Heart left ventricle (tissue), 16 donors: ENCODE measurements at regions not wholly inside any gene's neighbourhood (a gene's known extent, or its start where the extent isn't known, plus 50 kb on each side); places are given as distances from the start of the nearest gene placed in this dataset.

ENCODE experiments used
- ATAC-seq, 4 donors: fragments of 200-7000 bp; cut with Tn5 transposase; one replicate each; pipeline ENCODE4 v1.9.1; 2020 to 2022; ENCODE audit warnings: moderate library complexity in 4 of 4, mild to moderate bottlenecking in 3 of 4, moderate number of reproducible peaks in 1 of 4
- DNase-seq, 5 donors: peaks; one replicate each; pipeline ENCODE4 v3.0.0-alpha.2; 2020
- H3K27ac ChIP-seq, 12 donors: fragments of 200-600 bp; sonication (generic) in 4 of 12; one replicate each; pipeline versions ENCODE4 v1.5.0 to v1.8.0; 2016 to 2022; ENCODE audit warnings: mild to moderate bottlenecking in 2 of 12
- H3K27me3 ChIP-seq, 9 donors: fragments of 200-600 bp; sonication (generic) in 2 of 9; one replicate each; pipeline versions ENCODE4 v1.5.1 to v1.8.0; 2016 to 2022; ENCODE audit warnings: mild to moderate bottlenecking in 3 of 9
- H3K36me3 ChIP-seq, 9 donors: fragments of 200-600 bp; sonication (generic) in 2 of 9; one replicate each; pipeline versions ENCODE4 v1.5.0 to v1.8.0; 2018 to 2022; ENCODE audit warnings: mild to moderate bottlenecking in 2 of 9
- H3K4me1 ChIP-seq, 12 donors: fragments of 200-600 bp; sonication (generic) in 4 of 12; one replicate each; pipeline versions ENCODE4 v1.5.0 to v1.8.0; 2016 to 2022; ENCODE audit warnings: mild to moderate bottlenecking in 3 of 12
- H3K4me3 ChIP-seq, 12 donors: fragments of 200-600 bp; sonication (generic) in 4 of 12; one replicate each; pipeline versions ENCODE4 v1.5.0 to v1.8.0; 2017 to 2022; ENCODE audit warnings: mild to moderate bottlenecking in 9 of 12, moderate library complexity in 4 of 12
- H3K9me3 ChIP-seq, 12 donors: fragments of 200-600 bp; sonication (generic) in 4 of 12; one replicate each; pipeline versions ENCODE4 v1.5.0 to v1.8.0; 2016 to 2022; ENCODE audit warnings: mild to moderate bottlenecking in 1 of 12
- POLR2A ChIP-seq, 2 donors: fragments of 450-650 bp; IDR thresholded peaks; one replicate each; pipeline ENCODE4 v1.6.1; 2017; ENCODE audit warnings: antibody characterized with exemption in 2 of 2, mild to moderate bottlenecking in 2 of 2, moderate library complexity in 2 of 2
- WGBS, 4 donors: extraction: QIAGEN DNeasy Blood & Tissue Kit in 2 of 4; methylation state at CpG; one replicate each; pipeline versions ENCODE4 v1.1.5 to v1.1.7; 2013 to 2018; 5-methylcytosine and 5-hydroxymethylcytosine counted together
- intact Hi-C, 10 donors: fragments of 100-400 bp; cut with DNase I; formaldehyde crosslinking; loops; one replicate each; pipeline versions ENCODE4 v1.11.1 to v1.14.2; 2022
- TF ChIP-seq, protein P1 (sequence below), 12 donors: fragments of 200-600 bp; sonication (generic) in 4 of 12; IDR thresholded peaks; one replicate each; pipeline versions ENCODE4 v1.5.0 to v1.8.0; 2018 to 2022; ENCODE audit warnings: antibody characterized with exemption in 12 of 12, mild to moderate bottlenecking in 5 of 12
- donor health status: ischemic (EF 13 %, LVEDD 7.1; RV severe dilation, severe dysfunction).
- donor health status: healthy with polysubstance abuse.
- donor health status: DM: no; HTN: yes; CAD: no.
- donor health status: DM: no; HTN: no; CAD: no.
- donor health status: ischemic (EF 25% LVEDD 6.9; RV normal size, moderate dysfunction).
- donor health status: ischemic (EF 25% LVEDD 5.7; RV mildly dilated, moderate dysfunction).
- donor health status: healthy.
- donor health status: DM: yes; HTN: yes; CAD: no.
- donor health status: ischemic (EF 35%, LVEDD 5.7; RV mildly dilated, moderate dysfunction).
- donor health status: nonischemic (EF 11% LVEDD 7.7; RV severe dilation, severe dysfunction).
- donor health status: DM: yes; HTN: yes; CAD: no.
- donor health status: PGD.
- donor health status: ischemic (EF 29% LVEDD 5.4; RV normal size, mild dysfunction).
- donor health status: nonischemic (EF 23%, LVEDD 6.1; RV moderate dilation, normal function).

DNA sequence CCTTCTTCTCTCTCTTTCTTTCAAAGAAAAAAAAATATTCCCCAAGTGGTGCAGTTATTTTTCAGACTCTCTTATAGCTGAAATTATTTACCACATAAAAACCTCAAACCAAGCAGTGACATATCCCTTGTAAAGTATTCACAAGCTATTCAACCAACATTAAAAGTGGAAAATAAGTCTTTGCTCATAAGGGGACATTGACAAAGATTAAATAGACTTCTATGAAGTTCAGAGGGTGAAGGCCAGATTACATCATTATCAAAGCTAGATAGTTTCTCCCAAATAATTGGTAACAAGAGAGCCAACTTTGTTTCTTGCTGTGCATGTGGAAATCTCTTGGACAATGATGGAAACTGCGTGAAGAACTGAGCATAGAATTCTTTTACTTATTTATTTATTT lies 379.8 kb upstream of the RSPO3 start:
- no peaks in the 10 kb centered on the region for H3K27me3 ChIP-seq
- TF ChIP-seq POLR2A (IDR thresholded peaks at IDR 0.05) = no peak
- TF ChIP-seq, protein P1, sequence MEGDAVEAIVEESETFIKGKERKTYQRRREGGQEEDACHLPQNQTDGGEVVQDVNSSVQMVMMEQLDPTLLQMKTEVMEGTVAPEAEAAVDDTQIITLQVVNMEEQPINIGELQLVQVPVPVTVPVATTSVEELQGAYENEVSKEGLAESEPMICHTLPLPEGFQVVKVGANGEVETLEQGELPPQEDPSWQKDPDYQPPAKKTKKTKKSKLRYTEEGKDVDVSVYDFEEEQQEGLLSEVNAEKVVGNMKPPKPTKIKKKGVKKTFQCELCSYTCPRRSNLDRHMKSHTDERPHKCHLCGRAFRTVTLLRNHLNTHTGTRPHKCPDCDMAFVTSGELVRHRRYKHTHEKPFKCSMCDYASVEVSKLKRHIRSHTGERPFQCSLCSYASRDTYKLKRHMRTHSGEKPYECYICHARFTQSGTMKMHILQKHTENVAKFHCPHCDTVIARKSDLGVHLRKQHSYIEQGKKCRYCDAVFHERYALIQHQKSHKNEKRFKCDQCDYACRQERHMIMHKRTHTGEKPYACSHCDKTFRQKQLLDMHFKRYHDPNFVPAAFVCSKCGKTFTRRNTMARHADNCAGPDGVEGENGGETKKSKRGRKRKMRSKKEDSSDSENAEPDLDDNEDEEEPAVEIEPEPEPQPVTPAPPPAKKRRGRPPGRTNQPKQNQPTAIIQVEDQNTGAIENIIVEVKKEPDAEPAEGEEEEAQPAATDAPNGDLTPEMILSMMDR (IDR thresholded peaks at IDR 0.05) = no peak
- no peaks in the 10 kb centered on the region for H3K4me1 ChIP-seq
- no peak overlapping the region for H3K27ac ChIP-seq
- intact Hi-C loops = no loop called here
- H3K4me3 ChIP-seq = no peak overlapping the region
- 67 to 75% (median 71%) methylated on average over 1 of the region's 1 CpG for WGBS, 4 donors
- DNase-seq (no peak), ATAC-seq (no peak)
- no peaks in the 10 kb centered on the region for H3K36me3 ChIP-seq
- H3K9me3 ChIP-seq = no peaks in the 10 kb centered on the region

DNA sequence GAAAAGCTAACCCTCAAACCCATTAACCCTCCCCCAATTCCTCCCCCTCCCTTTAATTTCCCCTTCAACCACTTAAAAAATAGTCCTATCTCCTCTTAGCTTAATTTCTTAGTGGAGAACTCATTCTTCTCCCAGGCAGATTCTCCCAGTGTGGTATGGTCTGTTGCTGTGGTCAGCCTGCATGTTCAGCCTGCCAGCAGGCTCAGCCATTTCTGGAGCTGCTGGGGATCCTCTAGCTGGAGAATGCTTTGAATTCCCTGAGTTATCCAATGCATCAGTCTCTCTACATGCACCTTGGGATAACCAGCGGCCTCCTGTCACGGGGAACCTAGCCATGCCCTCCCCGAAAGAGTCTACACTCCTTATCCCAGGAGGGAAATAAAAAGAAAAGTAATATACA lies 375.4 kb upstream of the RSPO3 start:
- Histone ChIP-seq H3K27me3 (no peaks in the 10 kb centered on the region), H3K4me3 (no peak overlapping the region), H3K9me3 (no peaks in the 10 kb centered on the region), H3K4me1 (no peaks in the 10 kb centered on the region), H3K36me3 (no peaks in the 10 kb centered on the region), H3K27ac (no peak overlapping the region)
- TF ChIP-seq, protein P1 (IDR thresholded peaks at IDR 0.05) = no peak
- no peak for TF ChIP-seq POLR2A (IDR thresholded peaks at IDR 0.05)
- ATAC-seq = no peak
- DNase-seq = no peak
- intact Hi-C loops = no loop called here
- 57 to 87% (median 70%) methylated on average over 3 of the region's 3 CpGs for WGBS, 4 donors

DNA sequence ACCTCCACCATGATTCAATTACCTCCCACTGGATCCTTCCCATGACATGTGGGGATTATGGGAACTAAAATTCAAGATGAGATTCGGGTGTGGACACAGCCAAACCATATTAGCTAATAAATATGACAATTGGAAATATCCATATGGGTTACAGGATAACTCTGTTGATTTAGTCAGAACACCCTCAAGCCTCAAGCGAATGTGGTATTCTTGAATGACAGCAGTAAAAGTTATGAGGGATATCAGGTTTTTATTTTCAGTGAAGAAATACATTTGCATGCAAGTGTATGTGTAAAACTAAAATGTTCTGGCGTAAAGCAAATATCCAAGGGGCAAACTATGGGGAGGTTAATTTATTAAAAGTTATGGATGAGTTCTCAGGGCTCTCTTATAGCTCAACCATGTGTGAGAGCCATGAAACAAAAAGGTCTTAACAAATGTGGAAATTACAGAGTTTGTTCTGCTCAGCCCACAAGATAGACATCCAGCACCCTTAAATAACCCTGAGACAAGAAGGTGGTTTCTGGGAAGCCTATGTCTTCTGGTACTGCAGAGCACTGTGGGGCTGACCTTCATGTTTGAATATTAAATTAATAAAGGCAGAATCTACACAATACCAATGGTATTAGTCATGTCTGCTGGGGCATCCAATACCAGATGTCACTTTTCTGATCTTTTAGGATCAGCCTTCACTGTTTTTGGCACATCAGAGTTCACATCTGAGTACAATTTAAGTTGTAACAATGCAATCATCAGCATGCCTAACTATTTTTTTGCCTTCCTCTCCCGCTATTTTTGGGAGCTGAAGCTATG lies 370.5 kb upstream of the RSPO3 start:
- no peaks in the 10 kb centered on the region for H3K36me3 ChIP-seq
- no peaks in the 10 kb centered on the region for H3K4me1 ChIP-seq
- H3K27me3 ChIP-seq = no peaks in the 10 kb centered on the region
- no peak overlapping the region for H3K4me3 ChIP-seq
- 63 to 77% (median 70%) methylated on average over 4 of the region's 4 CpGs for WGBS, 4 donors
- H3K9me3 ChIP-seq = peaks cover 0 to 21% (median 0%) of the 10 kb centered on the region in 12 donors
- no peak for TF ChIP-seq POLR2A (IDR thresholded peaks at IDR 0.05)
- TF ChIP-seq, protein P1 (IDR thresholded peaks at IDR 0.05) = no peak
- intact Hi-C loops = no loop called here
- no peak for ATAC-seq
- no peak for DNase-seq
- no peak overlapping the region for H3K27ac ChIP-seq

DNA sequence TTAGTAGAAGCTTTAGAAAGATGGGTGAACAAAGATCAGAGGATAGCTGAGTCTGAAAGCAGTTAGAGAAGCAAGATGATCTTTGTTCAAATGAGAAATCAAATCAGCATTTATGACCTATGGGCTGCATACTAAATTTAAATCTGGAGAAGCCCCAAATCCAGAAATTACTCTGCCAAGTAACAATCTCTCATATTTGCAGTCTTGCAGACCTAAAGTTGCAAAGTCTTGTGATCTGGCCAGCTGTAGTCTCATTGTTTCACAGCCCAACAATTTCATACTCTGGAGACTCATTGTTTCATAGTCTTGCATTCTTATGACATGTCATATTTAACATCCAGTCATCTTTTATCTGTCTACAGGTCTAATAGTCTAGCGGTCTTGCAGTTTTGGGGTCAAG lies 364.9 kb upstream of the RSPO3 start:
- Histone ChIP-seq H3K4me1 (no peaks in the 10 kb centered on the region), H3K4me3 (no peak overlapping the region), H3K27me3 (no peaks in the 10 kb centered on the region), H3K9me3 (peaks cover 0 to 21% (median 0%) of the 10 kb centered on the region in 12 donors), H3K27ac (no peak overlapping the region), H3K36me3 (no peaks in the 10 kb centered on the region)
- intact Hi-C loops = no loop called here
- no peak for TF ChIP-seq POLR2A (IDR thresholded peaks at IDR 0.05)
- TF ChIP-seq, protein P1 (IDR thresholded peaks at IDR 0.05) = no peak
- no peak for ATAC-seq
- no peak for DNase-seq
- 58 to 75% (median 73%) methylated on average over 1 of the region's 1 CpG for whole genome bisulfite sequencing, 4 donors
